Neural crest cell (in vitro differentiated cells): ENCODE measurements at regions not wholly inside any gene's neighbourhood (a gene's known extent, or its start where the extent isn't known, plus 50 kb on each side); places are given as distances from the start of the nearest gene placed in this dataset.
"Not testable (repeated sequence)": the region's sequence is repeated elsewhere in the genome, so short reads cannot be mapped to it uniquely, and the experiment has no call there.

Experiments used
- DNase-seq: peaks from one replicate; pipeline ENCODE4 v3.0.0; 2021; ENCODE audit warnings: low read depth, mixed read lengths, low spot score
- H3K27ac Mint-ChIP-seq: one replicate; pipeline ENCODE4 v1.8.0; 2021; ENCODE audit warnings: mild to moderate bottlenecking, mixed read lengths; ENCODE audit not compliant: unreplicated experiment
- H3K27me3 Mint-ChIP-seq: 2 replicates; pipeline ENCODE4 v1.8.0; 2021; ENCODE audit warnings: low read depth, mild to moderate bottlenecking, mixed read lengths
- H3K36me3 Mint-ChIP-seq: 2 replicates; pipeline ENCODE4 v1.8.0; 2021; ENCODE audit warnings: low read depth, mild to moderate bottlenecking, mixed read lengths
- H3K4me1 Mint-ChIP-seq: 2 replicates; pipeline ENCODE4 v1.8.0; 2021; ENCODE audit warnings: mixed read lengths
- H3K4me3 Mint-ChIP-seq: one replicate; pipeline ENCODE4 v1.8.0; 2021; ENCODE audit warnings: mild to moderate bottlenecking, mixed read lengths
- H3K9me3 Mint-ChIP-seq: 2 replicates; pipeline ENCODE4 v1.8.0; 2021; ENCODE audit warnings: mixed read lengths
- CTCF ChIP-seq: fragments of 200-600 bp; sonication (generic); conservative IDR thresholded peaks from 2 replicates; pipeline ENCODE4 v1.5.0; 2021; ENCODE audit warnings: antibody characterized with exemption, mild to moderate bottlenecking

GRCh38 chr6:119832411-119832810 lies 482.9 kb upstream of the MAN1A1 start:
- H3K4me1 Mint-ChIP-seq = no peaks in the 10 kb centered on the region
- DNase-seq = no peak
- no peaks in the 10 kb centered on the region for H3K36me3 Mint-ChIP-seq
- no peak overlapping the region for H3K4me3 Mint-ChIP-seq
- H3K27ac Mint-ChIP-seq = no peak overlapping the region
- peaks cover 4% of the 10 kb centered on the region for H3K9me3 Mint-ChIP-seq
- no peak for TF ChIP-seq CTCF
- H3K27me3 Mint-ChIP-seq = no peaks in the 10 kb centered on the region

- Mint-ChIP-seq H3K9me3 (peaks cover 4% of the 10 kb centered on the region), H3K27me3 (peaks cover 4% of the 10 kb centered on the region), H3K27ac (peak overlapping the region; percentile 63), H3K4me3 (no peak overlapping the region), H3K4me1 (no peaks in the 10 kb centered on the region), H3K36me3 (no peaks in the 10 kb centered on the region)
- DNase-seq = no peak
- no peak for TF ChIP-seq CTCF
These were observed 481.1 kb upstream of the MAN1A1 start for GRCh38 chr6:119830494-119831295.

GRCh38 chr6:119830069-119830468 lies 480.5 kb upstream of the MAN1A1 start:
- DNase-seq = no peak
- no peak for TF ChIP-seq CTCF
- peaks cover 4% of the 10 kb centered on the region for H3K27me3 Mint-ChIP-seq

GRCh38 chr6:119829499-119829898 lies 479.9 kb upstream of the MAN1A1 start:
- not testable (repeated sequence) for H3K4me3 Mint-ChIP-seq

More at GRCh38 chr6:119830069-119830468, 480.5 kb upstream of the MAN1A1 start:
- H3K9me3 Mint-ChIP-seq = peaks cover 4% of the 10 kb centered on the region
- no peaks in the 10 kb centered on the region for H3K4me1 Mint-ChIP-seq
- no peaks in the 10 kb centered on the region for H3K36me3 Mint-ChIP-seq
- no peak overlapping the region for H3K4me3 Mint-ChIP-seq
- peak overlapping the region; percentile 63 for H3K27ac Mint-ChIP-seq

GRCh38 chr6:119829006-119829405 lies 479.4 kb upstream of the MAN1A1 start:
- H3K36me3 Mint-ChIP-seq = no peaks in the 10 kb centered on the region
- H3K4me3 Mint-ChIP-seq = no peak overlapping the region
- H3K4me1 Mint-ChIP-seq = no peaks in the 10 kb centered on the region
- H3K27me3 Mint-ChIP-seq = peaks cover 6% of the 10 kb centered on the region
- no peak for DNase-seq
- no peak overlapping the region for H3K27ac Mint-ChIP-seq
- H3K9me3 Mint-ChIP-seq = peaks cover 4% of the 10 kb centered on the region
- TF ChIP-seq CTCF = no peak

More at GRCh38 chr6:119829499-119829898, 479.9 kb upstream of the MAN1A1 start:
- DNase-seq, H3K27me3 Mint-ChIP-seq, H3K36me3 Mint-ChIP-seq, H3K9me3 Mint-ChIP-seq, H3K27ac Mint-ChIP-seq, H3K4me1 Mint-ChIP-seq: not testable (repeated sequence)

GRCh38 chr6:119821380-119821779 lies 471.8 kb upstream of the MAN1A1 start:
- TF ChIP-seq CTCF = no peak
- Mint-ChIP-seq H3K9me3 (no peaks in the 10 kb centered on the region), H3K4me3 (no peak overlapping the region), H3K4me1 (no peaks in the 10 kb centered on the region), H3K36me3 (no peaks in the 10 kb centered on the region), H3K27ac (no peak overlapping the region), H3K27me3 (peaks cover 6% of the 10 kb centered on the region)
- no peak for DNase-seq
